CD4-positive, alpha-beta T cell (primary cell): ENCODE measurements at regions not wholly inside any gene's neighbourhood (a gene's known extent, or its start where the extent isn't known, plus 50 kb on each side); places are given as distances from the start of the nearest gene placed in this dataset.

Experiments used
- ATAC-seq: fragments of 200-7000 bp; cut with Tn5 transposase; one replicate; pipeline ENCODE4 v1.10.0; 2022; ENCODE audit warnings: mild to moderate bottlenecking; ENCODE audit not compliant: poor library complexity
- CTCF ChIA-PET: fragments of 350-600 bp; sonication (Branson Sonifier 250); formaldehyde crosslinking; loops from one replicate; lab custom pipeline; 2021; ENCODE audit warnings: antibody characterized with exemption, inconsistent platforms; lab: Charles Lee
- POLR2A ChIA-PET: fragments of 350-600 bp; sonication (Branson Sonifier 250); formaldehyde crosslinking; loops from one replicate; lab custom pipeline; 2021; ENCODE audit warnings: antibody characterized with exemption, inconsistent platforms; lab: Charles Lee
- DNase-seq, 14 experiments: peaks; one replicate each; pipeline ENCODE4 v3.0.0-alpha.2; 2013 to 2020; ENCODE audit warnings: mixed read lengths in 2 of 14
- H3K27ac ChIP-seq, 2 donors: one replicate each; pipeline versions ENCODE4 v1.5.1 to v1.7.0; 2013; ENCODE audit warnings: low read length in 2 of 2, low read depth in 1 of 2, mild to moderate bottlenecking in 1 of 2
- H3K27me3 ChIP-seq, 2 experiments: 1 replicate in 1 of 2; 2 replicates in 1 of 2; pipeline versions ENCODE4 v1.6.1 to v1.7.0; 2013; ENCODE audit warnings: low read length in 2 of 2, control low read depth in 1 of 2, mild to moderate bottlenecking in 1 of 2, moderate library complexity in 1 of 2; ENCODE audit not compliant: insufficient read depth in 2 of 2, control insufficient read depth in 1 of 2
- H3K36me3 ChIP-seq: one replicate; pipeline ENCODE4 v1.6.1; 2013; ENCODE audit warnings: low read length, control low read depth; ENCODE audit not compliant: insufficient read depth
- H3K4me1 ChIP-seq: one replicate; pipeline ENCODE4 v1.6.1; 2013; ENCODE audit warnings: low read length, control low read depth; ENCODE audit not compliant: insufficient read depth
- H3K4me3 ChIP-seq: one replicate; pipeline ENCODE4 v1.5.1; 2013; ENCODE audit warnings: mild to moderate bottlenecking, low read length, moderate library complexity
- H3K9me3 ChIP-seq, 2 experiments: 1 replicate in 1 of 2; 2 replicates in 1 of 2; pipeline versions ENCODE4 v1.6.1 to v1.7.0; 2013; ENCODE audit warnings: low read length in 2 of 2, mild to moderate bottlenecking in 2 of 2, control low read depth in 1 of 2, moderate library complexity in 1 of 2; ENCODE audit not compliant: control insufficient read depth in 1 of 2, insufficient read depth in 1 of 2
- H3K27ac Mint-ChIP-seq: one replicate; pipeline ENCODE4 v1.8.0; 2020; ENCODE audit warnings: mixed read lengths
- H3K27me3 Mint-ChIP-seq: one replicate; pipeline ENCODE4 v1.8.0; 2021; ENCODE audit warnings: mixed read lengths
- H3K36me3 Mint-ChIP-seq: one replicate; pipeline ENCODE4 v1.8.0; 2021; ENCODE audit warnings: low read depth, mixed read lengths
- H3K4me1 Mint-ChIP-seq: one replicate; pipeline ENCODE4 v1.8.0; 2021; ENCODE audit warnings: low read depth, mixed read lengths
- H3K4me3 Mint-ChIP-seq: one replicate; pipeline ENCODE4 v1.8.0; 2020; ENCODE audit warnings: mild to moderate bottlenecking, mixed read lengths
- H3K9me3 Mint-ChIP-seq: one replicate; pipeline ENCODE4 v1.8.0; 2020; ENCODE audit warnings: mixed read lengths
- CTCF ChIP-seq: fragments of 200-600 bp; IDR thresholded peaks from one replicate; pipeline ENCODE4 v1.8.0; 2022; ENCODE audit warnings: antibody characterized with exemption, mild to moderate bottlenecking
- intact Hi-C, 2 experiments: fragments of 100-400 bp; cut with DNase I in 1 of 2; cut with micrococcal nuclease in 1 of 2; formaldehyde crosslinking; loops; one replicate each; pipeline versions ENCODE4 v1.15.1 to v1.9.0; 2023 to 2025; cut with DNase I, micrococcal nuclease

- H3K36me3 ChIP-seq, result no peaks in the 10 kb centered on the region
- ChIA-PET POLR2A (no interaction called here), CTCF (no interaction called here)
- no peak overlapping the region for H3K4me3 ChIP-seq
- no peak overlapping the region for H3K4me3 Mint-ChIP-seq
- no peaks in the 10 kb centered on the region for H3K4me1 ChIP-seq
- H3K27me3 ChIP-seq, result peaks cover 0 to 6% of the 10 kb centered on the region in 2 experiments
- peak in 1 of 14 experiments; percentile 2 for DNase-seq
- TF ChIP-seq CTCF, result no peak
- ATAC-seq, result no peak
- no peaks in the 10 kb centered on the region for H3K36me3 Mint-ChIP-seq
- H3K4me1 Mint-ChIP-seq, result no peaks in the 10 kb centered on the region
- intact Hi-C loops, result no loop called here
- H3K9me3 ChIP-seq, result peaks cover 0 to 6% of the 10 kb centered on the region in 2 experiments
- H3K9me3 Mint-ChIP-seq, result no peaks in the 10 kb centered on the region
- peaks cover 11% of the 10 kb centered on the region for H3K27me3 Mint-ChIP-seq
- H3K27ac ChIP-seq, result no peak overlapping the region
- no peak overlapping the region for H3K27ac Mint-ChIP-seq
These were observed 330.3 kb downstream of the ZNF326 start for GRCh38 chr1:90325168-90325567.

- H3K27me3 ChIP-seq, result peaks cover 0 to 6% of the 10 kb centered on the region in 2 experiments
- ChIA-PET POLR2A (no interaction called here), CTCF (interaction anchor here (1.5 kb wide), 1 partner anchor 10 kb away, joined by 3 read pairs; no protein-coding TSS in a partner anchor)
- Mint-ChIP-seq H3K9me3 (no peaks in the 10 kb centered on the region), H3K27me3 (peaks cover 11% of the 10 kb centered on the region), H3K4me1 (no peaks in the 10 kb centered on the region), H3K36me3 (no peaks in the 10 kb centered on the region), H3K27ac (no peak overlapping the region), H3K4me3 (no peak overlapping the region)
- no peak for ATAC-seq
- no peak overlapping the region for H3K4me3 ChIP-seq
- no peak for DNase-seq
- no peaks in the 10 kb centered on the region for H3K36me3 ChIP-seq
- H3K9me3 ChIP-seq, result no peaks in the 10 kb centered on the region
- H3K4me1 ChIP-seq, result no peaks in the 10 kb centered on the region
- no peak for TF ChIP-seq CTCF
- no peak overlapping the region for H3K27ac ChIP-seq
- intact Hi-C loops, result no loop called here
These were observed 327.3 kb downstream of the ZNF326 start for GRCh38 chr1:90322186-90322585.

- Mint-ChIP-seq H3K9me3 (no peaks in the 10 kb centered on the region), H3K4me1 (no peaks in the 10 kb centered on the region), H3K36me3 (no peaks in the 10 kb centered on the region), H3K4me3 (no peak overlapping the region), H3K27ac (no peak overlapping the region), H3K27me3 (peaks cover 7% of the 10 kb centered on the region)
- Histone ChIP-seq H3K4me1 (no peaks in the 10 kb centered on the region), H3K36me3 (no peaks in the 10 kb centered on the region), H3K27ac (no peak overlapping the region), H3K27me3 (peaks cover 0 to 6% of the 10 kb centered on the region in 2 experiments), H3K9me3 (no peaks in the 10 kb centered on the region), H3K4me3 (no peak overlapping the region)
- intact Hi-C loops, result no loop called here
- no peak for TF ChIP-seq CTCF
- ATAC-seq (no peak), DNase-seq (no peak)
- POLR2A ChIA-PET, result no interaction called here
- CTCF ChIA-PET, result no interaction called here
These were observed 325.0 kb downstream of the ZNF326 start for GRCh38 chr1:90319918-90320317.
